Neutrophil (primary cell): ENCODE measurements at regions not wholly inside any gene's neighbourhood (a gene's known extent, or its start where the extent isn't known, plus 50 kb on each side); places are given as distances from the start of the nearest gene placed in this dataset.

Experiments used
- H3K27ac ChIP-seq: fragments of 200-600 bp; sonication (generic); 2 replicates; pipeline ENCODE4 v1.5.1; 2016; ENCODE audit warnings: mild to moderate bottlenecking, moderate library complexity
- H3K27me3 ChIP-seq: fragments of 200-600 bp; sonication (generic); 2 replicates; pipeline ENCODE4 v1.6.0; 2016; ENCODE audit warnings: mild to moderate bottlenecking
- H3K36me3 ChIP-seq: fragments of 200-600 bp; sonication (generic); 2 replicates; pipeline ENCODE4 v1.5.1; 2017
- H3K4me1 ChIP-seq, 2 experiments: fragments of 200-600 bp in 1 of 2; sonication (generic) in 1 of 2; 1 replicate in 1 of 2; 2 replicates in 1 of 2; pipeline versions ENCODE4 v1.5.1 to v1.6.1; 2013 to 2016; ENCODE audit warnings: low read depth in 1 of 2, low read length in 1 of 2, mild to moderate bottlenecking in 1 of 2, moderate library complexity in 1 of 2; ENCODE audit not compliant: control insufficient read depth in 1 of 2, insufficient read depth in 1 of 2
- H3K4me3 ChIP-seq, 2 experiments: fragments of 200-600 bp in 1 of 2; sonication (generic) in 1 of 2; 1 replicate in 1 of 2; 2 replicates in 1 of 2; pipeline ENCODE4 v1.5.1; 2013 to 2016; ENCODE audit warnings: low read depth in 1 of 2, low read length in 1 of 2, mild to moderate bottlenecking in 1 of 2, moderate library complexity in 1 of 2
- H3K9me3 ChIP-seq: fragments of 200-600 bp; sonication (generic); 2 replicates; pipeline ENCODE4 v1.5.1; 2016
- CTCF ChIP-seq: fragments of 200-600 bp; sonication (generic); IDR thresholded peaks from 2 replicates; pipeline ENCODE4 v1.5.1; 2016; ENCODE audit warnings: antibody characterized with exemption

- H3K9me3 ChIP-seq: no peaks in the 10 kb centered on the region
- H3K27ac ChIP-seq: no peak overlapping the region
- TF ChIP-seq CTCF: no peak
- H3K27me3 ChIP-seq: no peaks in the 10 kb centered on the region
- no peaks in the 10 kb centered on the region for H3K36me3 ChIP-seq
- no peak overlapping the region for H3K4me3 ChIP-seq
- H3K4me1 ChIP-seq: no peaks in the 10 kb centered on the region
Measured at GRCh38 chr10:44702531-44702930, 208.6 kb upstream of the TMEM72 start.

DNA sequence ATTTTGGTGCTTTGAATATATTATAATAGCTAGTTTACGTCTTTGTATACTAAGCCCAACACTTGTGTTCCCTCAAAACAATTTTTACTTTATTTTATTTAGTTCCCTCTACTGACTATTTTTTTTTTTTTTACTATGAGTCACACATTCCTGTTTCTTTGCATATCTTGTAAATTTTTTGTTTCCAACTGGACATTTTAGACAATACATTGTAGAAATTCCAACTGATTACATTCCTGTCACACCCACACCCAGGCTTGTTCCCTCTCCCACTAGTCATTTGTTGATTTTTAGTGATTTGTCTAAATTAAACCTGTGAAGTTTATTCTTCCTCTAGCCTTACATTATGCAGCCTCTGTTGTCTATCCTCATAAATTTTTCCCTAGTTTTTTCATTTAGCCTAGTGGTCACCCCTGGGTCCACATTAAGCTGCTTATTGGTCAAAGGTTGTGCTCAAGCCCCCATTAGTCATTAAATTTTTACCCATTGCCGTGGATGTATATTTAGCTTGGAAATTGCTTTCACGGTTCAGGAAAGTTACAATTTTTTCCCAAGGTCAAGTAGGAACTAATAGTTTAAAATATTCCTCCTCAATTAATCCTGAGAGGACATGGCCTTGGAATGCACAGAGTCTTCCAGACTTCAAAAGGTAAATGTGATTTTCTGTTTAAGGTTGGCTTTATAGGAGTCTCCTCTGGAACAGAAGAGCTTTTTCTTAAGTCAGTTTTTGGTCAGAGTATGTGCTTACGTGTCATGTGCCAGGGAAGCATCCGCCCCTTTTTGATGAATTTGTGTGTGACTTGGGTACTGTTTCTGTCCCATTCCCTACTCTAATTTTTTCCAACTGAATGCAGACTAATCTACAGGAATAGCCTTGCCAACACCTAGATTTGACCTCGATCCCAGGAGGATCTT, 207.6 kb upstream of the TMEM72 start:
- Histone ChIP-seq H3K36me3 (no peaks in the 10 kb centered on the region), H3K27ac (no peak overlapping the region)

GRCh38 chr10:44704616-44705015, 206.5 kb upstream of the TMEM72 start:
- no peak overlapping the region for H3K4me3 ChIP-seq

More for the DNA sequence above, 207.6 kb upstream of the TMEM72 start:
- no peaks in the 10 kb centered on the region for H3K27me3 ChIP-seq
- H3K4me3 ChIP-seq: no peak overlapping the region
- TF ChIP-seq CTCF: no peak
- H3K4me1 ChIP-seq: no peaks in the 10 kb centered on the region
- H3K9me3 ChIP-seq: no peaks in the 10 kb centered on the region

DNA sequence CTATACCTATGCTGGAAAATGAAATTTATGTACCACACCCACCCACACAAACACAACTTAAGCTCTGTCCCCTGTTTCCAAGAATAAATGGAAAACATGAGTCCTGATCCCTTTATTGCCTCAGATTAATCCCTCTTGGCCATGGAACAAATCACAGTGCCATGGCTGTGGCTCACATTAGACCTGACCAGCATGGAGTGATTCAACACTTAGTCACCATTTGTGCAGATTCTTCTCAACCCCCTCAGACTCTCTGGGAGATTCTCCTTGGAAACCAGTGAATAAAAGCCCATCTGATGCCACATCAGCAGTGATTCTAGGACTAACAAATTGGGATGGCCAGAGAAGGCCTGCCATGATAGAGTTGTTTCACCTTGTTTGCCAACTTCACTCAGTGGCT, 204.4 kb upstream of the TMEM72 start:
- H3K4me1 ChIP-seq: no peaks in the 10 kb centered on the region
- H3K9me3 ChIP-seq: no peaks in the 10 kb centered on the region
- no peaks in the 10 kb centered on the region for H3K36me3 ChIP-seq
- H3K27ac ChIP-seq: no peak overlapping the region
- H3K4me3 ChIP-seq: no peak overlapping the region
- no peaks in the 10 kb centered on the region for H3K27me3 ChIP-seq
- TF ChIP-seq CTCF: no peak

More at GRCh38 chr10:44704616-44705015, 206.5 kb upstream of the TMEM72 start:
- no peaks in the 10 kb centered on the region for H3K9me3 ChIP-seq
- no peaks in the 10 kb centered on the region for H3K4me1 ChIP-seq
- no peak for TF ChIP-seq CTCF
- no peak overlapping the region for H3K27ac ChIP-seq
- no peaks in the 10 kb centered on the region for H3K27me3 ChIP-seq
- no peaks in the 10 kb centered on the region for H3K36me3 ChIP-seq

DNA sequence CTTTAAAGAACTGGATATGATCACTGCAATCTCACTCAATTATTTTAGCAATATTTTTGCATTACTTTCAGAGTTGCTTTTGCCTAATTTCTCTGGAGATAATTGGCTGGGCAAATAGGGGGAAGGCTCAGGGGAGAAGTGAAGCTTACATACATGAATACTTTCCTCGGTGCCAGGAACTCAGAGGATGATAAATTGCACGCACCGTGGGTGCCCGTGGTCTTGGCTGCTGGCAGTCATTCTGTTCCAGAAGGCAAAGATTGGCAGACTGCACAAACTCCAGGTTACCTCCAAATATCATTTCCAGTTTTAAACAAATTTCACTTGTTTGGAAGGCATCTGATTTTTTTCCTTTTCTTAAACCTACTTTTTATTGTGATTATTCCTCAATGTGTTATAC, 197.8 kb upstream of the TMEM72 start:
- Histone ChIP-seq H3K36me3 (no peaks in the 10 kb centered on the region), H3K27me3 (no peaks in the 10 kb centered on the region)
- no peak for TF ChIP-seq CTCF

More for the DNA sequence above, 197.8 kb upstream of the TMEM72 start:
- Histone ChIP-seq H3K27ac (no peak overlapping the region), H3K4me1 (no peaks in the 10 kb centered on the region), H3K9me3 (no peaks in the 10 kb centered on the region), H3K4me3 (no peak overlapping the region)
